BLaER1 treated with 17β-estradiol and CSF1 and Interleukin-3, amounts not matched to agents 10 nM and 100 nM (cell line): ENCODE measurements at regions not wholly inside any gene's neighbourhood (a gene's known extent, or its start where the extent isn't known, plus 50 kb on each side); places are given as distances from the start of the nearest gene placed in this dataset.

Source experiments
- H3K27ac ChIP-seq, 11 experiments: shearing (Covaris generic); formaldehyde crosslinking; 2 replicates each; pipeline ENCODE4 v1.8.1; 2022
- H3K27me3 ChIP-seq, 11 experiments: shearing (Covaris generic); formaldehyde crosslinking; 2 replicates each; pipeline ENCODE4 v1.8.1; 2022
- H3K36me3 ChIP-seq, 11 experiments: shearing (Covaris generic); formaldehyde crosslinking; 2 replicates each; pipeline ENCODE4 v1.8.1; 2022
- H3K4me1 ChIP-seq, 10 experiments: shearing (Covaris generic); formaldehyde crosslinking; 2 replicates each; pipeline ENCODE4 v1.8.1; 2022
- H3K4me2 ChIP-seq, 11 experiments: shearing (Covaris generic); formaldehyde crosslinking; 2 replicates each; pipeline ENCODE4 v1.8.1; 2022
- H3K4me3 ChIP-seq, 10 experiments: shearing (Covaris generic); formaldehyde crosslinking; 2 replicates each; pipeline ENCODE4 v1.8.1; 2022
- H3K9ac ChIP-seq, 11 experiments: shearing (Covaris generic); formaldehyde crosslinking; 2 replicates each; pipeline ENCODE4 v1.8.1; 2022
- H3K9me3 ChIP-seq, 11 experiments: shearing (Covaris generic); formaldehyde crosslinking; replicated peaks in 1 of 11; 2 replicates each; pipeline ENCODE4 v1.8.1; 2022
- H4K20me1 ChIP-seq, 11 experiments: shearing (Covaris generic); formaldehyde crosslinking; 2 replicates each; pipeline ENCODE4 v1.8.1; 2022
- Cebpa-rat ChIP-seq, 11 experiments: shearing (Covaris generic); IDR thresholded peaks; 2 replicates each; pipeline ENCODE4 v1.8.1; 2022

DNA sequence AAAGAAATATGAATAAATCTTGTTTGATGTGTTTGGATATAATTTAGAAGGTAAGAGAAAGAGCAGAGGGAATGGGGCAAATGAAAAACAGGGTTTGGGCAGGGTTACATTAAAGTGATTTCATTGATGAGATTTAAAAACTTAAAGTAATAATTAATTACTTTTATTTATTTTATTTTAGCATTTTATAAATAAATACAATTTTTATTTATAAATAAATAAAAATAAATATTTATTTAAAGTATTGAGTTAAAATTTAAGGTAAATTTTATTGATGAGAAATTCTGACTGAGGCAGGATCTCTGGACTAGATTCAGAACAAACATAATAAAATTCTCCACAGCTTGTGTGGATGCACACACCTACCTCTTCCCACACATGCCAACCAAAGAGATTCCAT is 584.1 kb upstream of the BTBD3 start:
- Histone ChIP-seq H3K36me3 (no peaks in the 10 kb centered on the region), H3K4me2 (no peak overlapping the region), H3K27me3 (no peaks in the 10 kb centered on the region), H4K20me1 (no peaks in the 10 kb centered on the region), H3K4me1 (no peaks in the 10 kb centered on the region), H3K27ac (no peak overlapping the region), H3K4me3 (no peak overlapping the region), H3K9ac (no peak overlapping the region), H3K9me3 (no peaks in the 10 kb centered on the region)
- TF ChIP-seq Cebpa-rat (IDR thresholded peaks at IDR 0.05) = no peak

DNA sequence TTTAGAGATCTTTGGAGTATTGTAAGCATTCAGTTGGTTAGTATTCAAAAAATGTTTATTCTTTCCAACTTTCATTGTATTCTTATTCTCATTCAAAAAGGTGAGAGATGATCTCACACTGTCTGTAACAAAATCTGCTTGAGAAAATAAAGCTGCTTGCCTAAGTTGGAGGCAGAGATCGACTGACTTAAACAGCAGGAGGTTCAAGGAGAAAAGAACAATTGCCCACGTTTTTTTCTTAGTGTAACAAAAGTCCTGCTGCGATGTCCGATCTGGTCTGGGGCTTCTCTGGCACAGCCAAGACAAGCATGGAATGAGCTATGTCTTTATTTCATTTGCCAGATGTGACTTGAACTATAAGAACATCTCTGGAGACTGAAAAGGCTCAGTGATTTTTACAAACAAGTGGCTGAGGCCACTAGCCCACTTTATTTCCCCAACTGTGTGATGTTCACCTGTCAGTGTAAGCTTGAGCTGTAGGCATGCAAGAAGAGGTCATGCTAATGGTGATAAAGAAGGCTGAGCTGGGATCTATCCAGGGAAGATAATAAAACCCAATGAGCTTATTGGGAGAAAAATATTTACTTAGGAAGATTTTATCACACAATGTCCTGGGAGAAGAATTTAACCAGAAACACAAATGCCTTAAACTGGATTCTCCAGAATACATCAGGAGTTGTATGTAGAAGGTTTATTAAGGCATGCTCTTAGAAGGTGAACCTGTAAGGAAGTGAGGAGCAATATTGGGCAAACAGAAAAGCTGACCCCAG is 580.1 kb upstream of the BTBD3 start:
- TF ChIP-seq Cebpa-rat (IDR thresholded peaks at IDR 0.05) = no peak
- H3K9ac ChIP-seq = no peak overlapping the region

DNA sequence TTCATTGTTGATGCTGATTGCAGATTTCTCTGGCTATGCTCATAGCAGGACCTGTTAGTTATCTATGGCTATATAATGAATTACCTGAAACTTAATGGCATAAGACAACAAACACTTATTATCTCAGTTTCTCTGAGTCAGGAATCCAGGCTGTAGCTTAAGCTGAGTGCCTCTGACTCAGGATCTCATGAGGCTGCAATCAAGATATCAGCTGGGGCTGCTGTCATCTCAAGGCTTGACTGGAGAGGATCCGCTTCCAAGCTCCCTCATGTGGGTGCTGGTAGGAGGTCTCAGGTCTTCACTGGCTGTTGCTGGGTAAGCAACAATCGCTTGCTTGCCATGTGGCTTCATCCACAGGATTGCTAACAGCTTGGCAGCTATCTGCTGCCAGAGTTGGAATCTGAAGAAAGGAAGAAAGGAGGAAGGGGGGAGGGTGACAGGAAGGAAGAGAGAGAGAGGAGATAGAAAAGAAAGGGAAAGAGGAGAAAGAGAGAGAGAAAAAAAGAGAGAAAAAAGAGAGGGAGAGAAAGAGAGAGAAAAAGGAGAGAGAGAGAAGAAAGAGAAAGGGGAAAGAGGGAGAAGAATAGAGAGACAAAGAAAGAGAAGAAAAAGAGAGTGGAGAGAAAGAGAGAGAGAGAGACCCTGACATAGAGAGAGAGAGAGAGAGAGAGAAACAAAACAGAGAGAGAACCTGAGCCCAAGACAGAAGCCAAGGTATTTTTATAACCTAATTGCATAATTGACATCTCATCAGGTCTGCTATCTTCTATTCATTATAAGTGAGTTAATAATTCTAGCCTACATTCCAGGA is 579.0 kb upstream of the BTBD3 start:
- no peak overlapping the region for H3K4me2 ChIP-seq
- H3K9ac ChIP-seq = no peak overlapping the region
- no peak overlapping the region for H3K27ac ChIP-seq
- H3K4me1 ChIP-seq = no peaks in the 10 kb centered on the region
- TF ChIP-seq Cebpa-rat (IDR thresholded peaks at IDR 0.05) = no peak
- H3K27me3 ChIP-seq = no peaks in the 10 kb centered on the region
- H3K36me3 ChIP-seq = no peaks in the 10 kb centered on the region
- H3K4me3 ChIP-seq = no peak overlapping the region
- H4K20me1 ChIP-seq = no peaks in the 10 kb centered on the region
- no peaks in the 10 kb centered on the region for H3K9me3 ChIP-seq

More for the DNA sequence above, 580.1 kb upstream of the BTBD3 start:
- Histone ChIP-seq H3K27ac (no peak overlapping the region), H3K4me3 (no peak overlapping the region), H4K20me1 (no peaks in the 10 kb centered on the region), H3K36me3 (no peaks in the 10 kb centered on the region), H3K4me2 (no peak overlapping the region), H3K27me3 (no peaks in the 10 kb centered on the region), H3K9me3 (no peaks in the 10 kb centered on the region), H3K4me1 (no peaks in the 10 kb centered on the region)

DNA sequence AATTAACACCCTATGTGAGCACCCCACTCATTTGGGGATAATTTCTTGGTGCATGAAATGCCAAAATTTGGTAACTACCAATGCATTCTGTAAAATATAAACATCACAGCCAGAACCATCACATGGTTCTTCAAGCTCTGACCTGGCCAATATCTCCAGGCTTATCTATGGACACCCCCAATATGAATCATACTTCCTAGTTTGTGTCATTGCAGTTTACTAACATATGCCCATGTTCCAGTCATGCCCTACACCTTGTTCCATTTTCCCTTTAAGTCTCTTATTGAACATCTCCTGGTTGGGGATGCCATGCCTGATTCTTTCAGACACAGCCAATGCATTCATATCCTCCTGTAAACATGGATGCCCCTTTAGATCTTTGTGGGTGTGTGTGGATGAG is 572.8 kb upstream of the BTBD3 start:
- H3K9ac ChIP-seq = no peak overlapping the region
- no peaks in the 10 kb centered on the region for H3K4me1 ChIP-seq
- no peaks in the 10 kb centered on the region for H4K20me1 ChIP-seq
- TF ChIP-seq Cebpa-rat (IDR thresholded peaks at IDR 0.05) = no peak
- H3K4me2 ChIP-seq = no peak overlapping the region
- no peaks in the 10 kb centered on the region for H3K27me3 ChIP-seq
- no peaks in the 10 kb centered on the region for H3K9me3 ChIP-seq
- H3K36me3 ChIP-seq = no peaks in the 10 kb centered on the region
- H3K27ac ChIP-seq = no peak overlapping the region
- H3K4me3 ChIP-seq = no peak overlapping the region

DNA sequence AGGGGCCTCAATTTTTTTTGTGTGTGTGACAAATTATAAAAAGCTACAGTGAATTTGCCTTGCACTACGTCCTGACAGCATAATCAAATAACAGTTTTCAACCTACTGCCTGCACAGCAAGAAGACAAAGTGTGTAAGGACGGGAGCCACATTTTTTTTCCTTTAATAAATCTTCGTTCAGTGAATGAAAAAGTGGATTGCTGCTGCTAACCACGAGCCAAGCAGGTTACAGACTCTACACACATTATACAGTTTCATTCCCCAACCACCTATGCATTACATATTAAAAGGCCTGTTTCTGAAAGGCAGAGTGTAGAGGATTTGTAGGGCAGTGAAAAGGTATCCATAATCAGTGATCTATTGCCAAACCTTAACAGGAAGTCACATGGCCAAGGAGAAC is 570.0 kb upstream of the BTBD3 start:
- no peak overlapping the region for H3K9ac ChIP-seq
- no peak overlapping the region for H3K4me2 ChIP-seq
- no peak overlapping the region for H3K27ac ChIP-seq
- H3K36me3 ChIP-seq = no peaks in the 10 kb centered on the region
- H3K4me1 ChIP-seq = peaks cover 0 to 5% (median 0%) of the 10 kb centered on the region in 10 experiments; a peak in 2 of 20 replicates
- no peaks in the 10 kb centered on the region for H3K9me3 ChIP-seq
- no peaks in the 10 kb centered on the region for H3K27me3 ChIP-seq
- H4K20me1 ChIP-seq = no peaks in the 10 kb centered on the region
- H3K4me3 ChIP-seq = no peak overlapping the region
- TF ChIP-seq Cebpa-rat (IDR thresholded peaks at IDR 0.05) = no peak

DNA sequence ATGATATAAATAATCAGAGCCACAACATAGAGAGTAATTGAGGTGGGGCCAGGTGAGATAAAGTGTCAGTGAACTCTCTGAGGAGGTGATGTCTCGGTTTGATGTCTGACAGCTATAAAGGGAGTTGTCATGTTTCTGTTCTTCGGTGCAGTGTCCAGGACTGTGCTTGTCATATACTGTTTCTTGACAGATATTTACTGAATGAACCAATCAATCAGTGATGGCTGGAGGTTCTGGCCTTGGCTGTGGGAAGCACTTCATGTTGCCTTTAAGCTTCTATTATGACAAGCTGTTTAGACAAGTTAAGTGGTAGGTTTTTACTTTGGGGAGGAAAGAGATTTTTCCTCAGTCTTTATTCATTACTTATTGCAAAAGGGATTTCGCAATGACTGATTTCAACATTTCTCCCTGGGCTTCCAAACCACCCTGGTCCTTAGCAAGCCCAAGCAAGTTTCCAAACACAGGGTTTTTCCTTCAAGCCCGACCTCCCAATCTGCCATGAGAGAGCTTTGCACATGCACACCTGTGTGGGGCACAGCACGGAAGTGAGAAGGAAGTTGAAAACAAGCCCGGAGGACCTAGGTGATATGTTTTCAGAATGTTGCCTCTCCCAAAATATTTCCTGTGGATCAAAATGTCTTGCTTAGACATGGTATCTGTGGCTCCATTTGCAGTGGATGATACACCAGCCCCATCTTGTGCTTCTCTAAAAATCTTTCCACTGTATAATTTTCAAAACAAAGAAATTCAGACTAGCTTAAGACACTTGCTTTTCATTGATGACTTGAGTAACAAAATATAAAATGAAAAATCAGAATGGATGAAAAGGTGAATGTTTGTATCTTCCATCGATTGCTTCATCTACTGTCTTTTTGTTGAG is 567.3 kb upstream of the BTBD3 start:
- Histone ChIP-seq H3K9me3 (no peaks in the 10 kb centered on the region), H3K9ac (no peak overlapping the region), H4K20me1 (no peaks in the 10 kb centered on the region), H3K4me2 (peak overlapping the region in 2 of 11 experiments; percentile 8 to 11; a peak in 2 of 22 replicates), H3K36me3 (no peaks in the 10 kb centered on the region), H3K27ac (no peak overlapping the region), H3K4me3 (no peak overlapping the region), H3K4me1 (peaks cover 0 to 5% (median 0%) of the 10 kb centered on the region in 10 experiments; a peak in 2 of 20 replicates), H3K27me3 (no peaks in the 10 kb centered on the region)
- peak in 5 of 11 experiments; percentile 14 to 64 (median 41); a peak in 4 of 22 replicates for TF ChIP-seq Cebpa-rat (IDR thresholded peaks at IDR 0.05)

DNA sequence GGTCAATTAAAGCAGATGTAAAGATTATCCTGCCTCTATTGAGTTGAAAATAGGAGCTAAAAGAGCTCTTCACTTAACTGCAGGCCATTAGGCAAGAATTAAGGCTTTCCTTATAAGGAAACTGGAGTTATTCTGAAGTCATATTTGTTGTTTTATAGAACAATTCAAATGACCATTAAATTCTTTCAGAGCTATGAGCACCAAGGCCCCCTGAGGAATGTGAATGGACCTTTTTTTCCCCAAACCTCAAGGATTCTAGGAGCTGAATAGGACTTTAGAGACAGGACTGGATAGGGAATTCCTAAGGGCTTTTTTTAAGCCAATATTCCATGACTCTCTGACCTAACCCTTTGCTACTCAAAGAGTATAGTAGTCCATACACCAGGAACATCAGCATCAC is 565.7 kb upstream of the BTBD3 start:
- Histone ChIP-seq H3K36me3 (no peaks in the 10 kb centered on the region), H3K27me3 (no peaks in the 10 kb centered on the region), H3K9me3 (no peaks in the 10 kb centered on the region), H3K4me3 (no peak overlapping the region), H4K20me1 (no peaks in the 10 kb centered on the region), H3K4me2 (no peak overlapping the region), H3K27ac (no peak overlapping the region), H3K4me1 (peaks cover 0 to 5% (median 0%) of the 10 kb centered on the region in 10 experiments; a peak in 2 of 20 replicates), H3K9ac (no peak overlapping the region)
- TF ChIP-seq Cebpa-rat (IDR thresholded peaks at IDR 0.05) = no peak

DNA sequence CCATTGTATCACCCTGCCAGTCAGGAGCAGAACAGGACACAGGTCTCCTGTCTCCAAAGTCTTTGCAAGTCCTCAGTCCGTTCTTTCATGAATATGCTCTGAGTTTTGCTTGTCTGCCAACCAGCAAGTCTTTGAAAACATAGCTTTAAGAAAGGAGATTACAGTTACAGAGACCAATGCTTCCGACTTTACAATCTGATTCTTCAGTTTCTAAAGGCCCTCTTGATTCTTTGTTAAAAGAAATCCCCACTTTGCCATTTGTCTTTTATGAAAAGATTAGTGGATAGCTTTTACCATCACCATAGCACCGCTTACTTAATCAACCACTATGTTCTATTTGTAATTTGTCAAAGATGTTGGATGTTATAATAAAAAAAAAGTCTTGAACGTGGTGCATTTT is 562.8 kb upstream of the BTBD3 start:
- Histone ChIP-seq H4K20me1 (no peaks in the 10 kb centered on the region), H3K27ac (no peak overlapping the region), H3K9ac (no peak overlapping the region), H3K27me3 (no peaks in the 10 kb centered on the region), H3K4me2 (no peak overlapping the region), H3K4me1 (peaks cover 0 to 5% (median 0%) of the 10 kb centered on the region in 10 experiments; a peak in 2 of 20 replicates), H3K9me3 (no peaks in the 10 kb centered on the region), H3K36me3 (no peaks in the 10 kb centered on the region), H3K4me3 (no peak overlapping the region)
- no peak for TF ChIP-seq Cebpa-rat (IDR thresholded peaks at IDR 0.05)

DNA sequence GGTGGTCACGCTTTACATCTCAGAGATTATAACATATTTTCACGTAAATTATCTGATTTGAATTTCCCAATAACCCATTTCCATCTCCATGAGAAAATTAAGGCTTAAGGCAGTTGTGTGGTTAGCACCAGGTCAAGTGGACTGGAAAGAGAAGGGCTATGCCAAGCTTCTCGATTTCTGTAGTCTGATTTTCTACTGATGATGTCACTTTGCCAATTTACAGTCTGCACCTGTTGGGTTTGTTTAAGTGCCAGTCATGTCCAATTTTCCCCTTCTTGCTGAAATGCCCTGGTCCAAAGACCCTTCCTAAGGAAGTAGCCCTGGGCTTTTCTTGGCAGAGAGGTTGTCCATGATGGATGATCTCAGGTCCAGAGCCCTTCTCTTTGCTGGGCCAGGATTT is 562.3 kb upstream of the BTBD3 start:
- Histone ChIP-seq H3K9me3 (no peaks in the 10 kb centered on the region), H3K27me3 (no peaks in the 10 kb centered on the region), H3K36me3 (no peaks in the 10 kb centered on the region), H3K9ac (no peak overlapping the region), H3K4me1 (peaks cover 0 to 3% (median 0%) of the 10 kb centered on the region in 10 experiments; a peak in 2 of 20 replicates), H3K4me2 (no peak overlapping the region), H3K27ac (no peak overlapping the region), H4K20me1 (no peaks in the 10 kb centered on the region), H3K4me3 (no peak overlapping the region)
- no peak for TF ChIP-seq Cebpa-rat (IDR thresholded peaks at IDR 0.05)
